Gastrocnemius medialis (tissue), 4 donors: ENCODE measurements at regions not wholly inside any gene's neighbourhood (a gene's known extent, or its start where the extent isn't known, plus 50 kb on each side); places are given as distances from the start of the nearest gene placed in this dataset.

Source experiments
- ATAC-seq, 2 donors: fragments of 150-250 bp; one replicate each; pipeline ENCODE4 v1.9.1; 2016
- DNase-seq, 2 donors: peaks; one replicate each; pipeline ENCODE4 v3.0.0-alpha.2; 2019
- H3K27ac ChIP-seq, 4 donors: fragments of 200-600 bp; sonication (generic); 1 replicate in 1 of 4; 2 replicates in 3 of 4; pipeline ENCODE4 v1.5.1; 2016 to 2018; ENCODE audit warnings: mild to moderate bottlenecking in 2 of 4, moderate library complexity in 1 of 4
- H3K27me3 ChIP-seq, 3 donors: fragments of 200-600 bp; sonication (generic) in 2 of 3; 1 replicate in 1 of 3; 2 replicates in 2 of 3; pipeline versions ENCODE4 v1.5.1 to v1.6.0; 2016 to 2019; ENCODE audit warnings: mild to moderate bottlenecking in 1 of 3, moderate library complexity in 1 of 3
- H3K36me3 ChIP-seq, 2 donors: fragments of 200-600 bp; sonication (generic) in 1 of 2; one replicate each; pipeline ENCODE4 v1.5.1; 2017 to 2018
- H3K4me1 ChIP-seq, 2 donors: fragments of 200-600 bp; sonication (generic) in 1 of 2; one replicate each; pipeline ENCODE4 v1.5.1; 2016 to 2017; ENCODE audit warnings: mild to moderate bottlenecking in 2 of 2
- H3K4me3 ChIP-seq, 4 donors: fragments of 200-600 bp; sonication (generic) in 3 of 4; 1 replicate in 1 of 4; 2 replicates in 3 of 4; pipeline ENCODE4 v1.5.1; 2016 to 2019; ENCODE audit warnings: mild to moderate bottlenecking in 2 of 4
- H3K9me3 ChIP-seq, 3 donors: fragments of 200-600 bp; sonication (generic) in 2 of 3; 1 replicate in 1 of 3; 2 replicates in 2 of 3; pipeline ENCODE4 v1.5.1; 2016 to 2019
- CTCF ChIP-seq, 5 experiments: fragments of 450-650 bp in 3 of 5; fragments of 200-600 bp in 2 of 5; sonication (generic) in 2 of 5; IDR thresholded peaks in 4 of 5; conservative IDR thresholded peaks in 1 of 5; 1 replicate in 4 of 5; 2 replicates in 1 of 5; pipeline ENCODE4 v1.5.1; 2016 to 2019; ENCODE audit warnings: antibody characterized with exemption in 5 of 5, mild to moderate bottlenecking in 3 of 5, moderate library complexity in 3 of 5
- POLR2A ChIP-seq, 2 donors: fragments of 450-650 bp; IDR thresholded peaks; one replicate each; pipeline ENCODE4 v1.6.1; 2017; ENCODE audit warnings: antibody characterized with exemption in 2 of 2, mild to moderate bottlenecking in 2 of 2, moderate library complexity in 2 of 2
- in situ Hi-C, 4 donors: fragments of 200-750 bp; cut with MboI; loops; one replicate each; pipeline versions ENCODE4 v1.15.0 to v1.8.0; 2017; ENCODE audit warnings: low sequenced_read_pairs in 4 of 4
- intact Hi-C: fragments of 100-400 bp; cut with DNase I; formaldehyde crosslinking; loops from one replicate; pipeline ENCODE4 v1.15.1; 2023; ENCODE audit warnings: low total_unique reads

DNA sequence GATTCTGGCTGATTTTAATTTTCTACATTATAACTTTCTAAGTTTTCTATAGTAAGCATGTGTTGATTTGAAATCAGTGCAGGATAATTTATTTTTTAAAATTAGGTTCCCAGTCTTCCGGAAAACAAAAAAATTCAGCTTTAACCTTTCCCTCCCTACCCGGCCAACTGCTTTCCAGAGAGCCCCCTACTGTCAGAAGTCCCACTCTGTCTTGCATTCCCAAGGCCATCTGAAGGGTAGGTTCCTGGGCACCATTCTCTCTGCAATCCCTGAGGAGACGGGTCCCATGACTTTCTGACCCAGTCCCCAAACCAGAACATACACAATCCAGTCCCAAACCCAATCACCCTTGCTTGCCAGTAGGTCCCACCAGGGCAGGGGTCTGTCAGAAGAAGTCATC, 200.3 kb downstream of the CYLD start:
- in situ Hi-C loops (no loop called here), intact Hi-C loops (no loop called here)
- DNase-seq (no peak), ATAC-seq (no peak)
- Histone ChIP-seq H3K9me3 (no peaks in the 10 kb centered on the region), H3K27me3 (no peaks in the 10 kb centered on the region), H3K4me1 (no peaks in the 10 kb centered on the region), H3K4me3 (no peak overlapping the region), H3K36me3 (no peaks in the 10 kb centered on the region), H3K27ac (no peak overlapping the region)
- TF ChIP-seq CTCF (IDR thresholded peaks at IDR 0.05 in 4 of 5, conservative IDR thresholded peaks at IDR 0.05 in 1 of 5) (no peak), POLR2A (IDR thresholded peaks at IDR 0.05) (no peak)

- no peaks in the 10 kb centered on the region for H3K36me3 ChIP-seq
- H3K27ac ChIP-seq: no peak overlapping the region
- no peak overlapping the region for H3K4me3 ChIP-seq
- no peak for DNase-seq
- H3K27me3 ChIP-seq: no peaks in the 10 kb centered on the region
- H3K9me3 ChIP-seq: no peaks in the 10 kb centered on the region
- in situ Hi-C loops (no loop called here), intact Hi-C loops (no loop called here)
- no peak for ATAC-seq
- no peaks in the 10 kb centered on the region for H3K4me1 ChIP-seq
- TF ChIP-seq POLR2A (IDR thresholded peaks at IDR 0.05): no peak
- no peak for TF ChIP-seq CTCF (IDR thresholded peaks at IDR 0.05 in 4 of 5, conservative IDR thresholded peaks at IDR 0.05 in 1 of 5)
These were observed 199.8 kb downstream of the CYLD start for GRCh38 chr16:50941681-50942080.

DNA sequence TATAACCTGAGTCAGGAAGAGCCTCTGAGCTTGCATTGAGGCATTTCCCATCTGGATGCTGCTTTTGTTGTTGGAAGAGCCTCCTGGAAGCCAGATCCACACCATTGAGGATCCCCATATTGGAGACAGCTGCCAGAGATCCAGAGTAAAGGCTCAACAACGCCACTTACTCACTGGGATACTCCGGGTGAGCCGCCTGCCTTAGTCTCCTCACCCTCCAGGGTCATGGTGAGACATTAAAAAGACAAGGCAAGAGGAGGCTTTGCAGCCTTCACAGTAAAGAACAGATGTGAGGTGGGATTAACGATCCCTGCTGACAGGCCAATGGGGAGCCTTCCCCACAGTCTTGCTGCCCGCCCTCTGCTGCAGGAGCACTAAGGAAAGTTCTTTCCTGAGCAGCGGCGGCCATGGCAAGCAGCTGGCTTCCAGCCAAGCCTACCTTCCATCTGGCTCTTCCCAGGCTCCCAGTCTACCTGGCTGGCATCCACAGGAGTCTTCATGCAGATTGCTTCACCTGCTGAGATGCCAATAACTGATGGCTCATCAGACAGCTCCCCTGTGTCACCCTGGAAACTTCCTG, 198.5 kb downstream of the CYLD start:
- intact Hi-C loops (no loop called here), in situ Hi-C loops (no loop called here)
- Histone ChIP-seq H3K27me3 (no peaks in the 10 kb centered on the region), H3K9me3 (no peaks in the 10 kb centered on the region), H3K27ac (no peak overlapping the region), H3K4me3 (no peak overlapping the region), H3K36me3 (no peaks in the 10 kb centered on the region), H3K4me1 (no peaks in the 10 kb centered on the region)
- TF ChIP-seq CTCF (IDR thresholded peaks at IDR 0.05 in 4 of 5, conservative IDR thresholded peaks at IDR 0.05 in 1 of 5) (no peak), POLR2A (IDR thresholded peaks at IDR 0.05) (no peak)
- ATAC-seq (no peak), DNase-seq (no peak)

DNA sequence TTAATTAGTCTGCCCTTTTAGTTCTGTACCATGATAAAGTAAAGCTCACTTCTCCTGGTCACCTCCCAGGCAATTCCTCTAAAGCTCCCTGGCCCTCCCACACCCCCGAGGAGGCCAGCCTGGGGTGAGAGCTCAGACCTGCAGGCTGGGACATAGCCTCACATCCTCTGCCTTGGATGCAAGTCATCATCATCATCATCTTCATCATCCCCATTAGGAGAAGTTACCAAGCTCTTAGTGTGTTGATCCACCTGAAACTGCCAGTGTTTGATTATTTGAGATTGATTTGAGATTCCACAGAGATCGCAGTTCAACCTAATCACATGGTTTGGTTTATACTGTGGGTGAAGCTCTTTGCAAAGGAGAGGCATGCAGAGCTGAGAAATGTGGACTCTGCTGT, 197.5 kb downstream of the CYLD start:
- H3K27me3 ChIP-seq: no peaks in the 10 kb centered on the region
- ATAC-seq: no peak
- no peak for TF ChIP-seq CTCF (IDR thresholded peaks at IDR 0.05 in 4 of 5, conservative IDR thresholded peaks at IDR 0.05 in 1 of 5)
- TF ChIP-seq POLR2A (IDR thresholded peaks at IDR 0.05): no peak
- H3K36me3 ChIP-seq: no peaks in the 10 kb centered on the region
- no peaks in the 10 kb centered on the region for H3K9me3 ChIP-seq
- DNase-seq: no peak
- H3K27ac ChIP-seq: no peak overlapping the region
- intact Hi-C loops: no loop called here
- H3K4me3 ChIP-seq: no peak overlapping the region
- in situ Hi-C loops: no loop called here
- H3K4me1 ChIP-seq: no peaks in the 10 kb centered on the region

- Histone ChIP-seq H3K27me3 (no peaks in the 10 kb centered on the region), H3K4me3 (no peak overlapping the region), H3K9me3 (no peaks in the 10 kb centered on the region), H3K36me3 (no peaks in the 10 kb centered on the region), H3K4me1 (no peaks in the 10 kb centered on the region), H3K27ac (no peak overlapping the region)
- in situ Hi-C loops (no loop called here), intact Hi-C loops (no loop called here)
- TF ChIP-seq CTCF (IDR thresholded peaks at IDR 0.05 in 4 of 5, conservative IDR thresholded peaks at IDR 0.05 in 1 of 5): no peak
- TF ChIP-seq POLR2A (IDR thresholded peaks at IDR 0.05): no peak
- ATAC-seq: no peak
- no peak for DNase-seq
These were observed 197.0 kb downstream of the CYLD start for GRCh38 chr16:50938932-50939331.
